RWPE2 (cell line): ENCODE measurements at regions not wholly inside any gene's neighbourhood (a gene's known extent, or its start where the extent isn't known, plus 50 kb on each side); places are given as distances from the start of the nearest gene placed in this dataset.
A peak's percentile ranks its signal among the peaks of the same experiment; 100 is the strongest.

Experiments
- ATAC-seq: fragments of 200-7000 bp; cut with Tn5 transposase; 3 replicates; pipeline ENCODE4 v1.9.1; 2021; ENCODE audit warnings: low read depth
- DNase-seq: peaks from one replicate; pipeline ENCODE4 v3.0.0-alpha.2; 2020; ENCODE audit warnings: low spot score
- H3K27ac ChIP-seq: fragments of 450-650 bp; 2 replicates; pipeline ENCODE4 v1.5.1; 2017; ENCODE audit warnings: mild to moderate bottlenecking; ENCODE audit not compliant: poor library complexity, severe bottlenecking
- H3K27me3 ChIP-seq: fragments of 250-450 bp; sonication (Bioruptor Pico); 2 replicates; pipeline ENCODE4 v1.5.1; 2021; ENCODE audit warnings: mild to moderate bottlenecking, moderate library complexity; ENCODE audit not compliant: insufficient read depth, poor library complexity, severe bottlenecking
- H3K36me3 ChIP-seq: fragments of 250-450 bp; sonication (Bioruptor Pico); 2 replicates; pipeline ENCODE4 v1.5.1; 2020; ENCODE audit warnings: low read depth, mild to moderate bottlenecking, moderate library complexity
- H3K4me1 ChIP-seq: fragments of 250-450 bp; sonication (Bioruptor Pico); 2 replicates; pipeline ENCODE4 v1.5.1; 2021; ENCODE audit warnings: mild to moderate bottlenecking, moderate library complexity; ENCODE audit not compliant: insufficient read depth, poor library complexity, severe bottlenecking
- H3K4me3 ChIP-seq: fragments of 250-450 bp; sonication (Bioruptor Pico); 2 replicates; pipeline ENCODE4 v1.5.1; 2021; ENCODE audit warnings: mild to moderate bottlenecking, moderate library complexity; ENCODE audit not compliant: severe bottlenecking
- H3K9me3 ChIP-seq: fragments of 250-450 bp; sonication (Bioruptor Pico); 2 replicates; pipeline ENCODE4 v1.5.1; 2021; ENCODE audit warnings: mild to moderate bottlenecking, moderate library complexity; ENCODE audit not compliant: severe bottlenecking
- CTCF ChIP-seq: fragments of 450-650 bp; IDR thresholded peaks from one replicate; pipeline ENCODE4 v1.5.1; 2017; ENCODE audit warnings: mild to moderate bottlenecking, moderate library complexity; ENCODE audit not compliant: poor library complexity, severe bottlenecking

GRCh38 chr9:75616052-75616451 lies 274.4 kb upstream of the PCSK5 start:
- Histone ChIP-seq H3K9me3 (no peaks in the 10 kb centered on the region), H3K27ac (no peak overlapping the region), H3K36me3 (no peaks in the 10 kb centered on the region), H3K4me1 (no peaks in the 10 kb centered on the region), H3K27me3 (peaks cover 3% of the 10 kb centered on the region), H3K4me3 (no peak overlapping the region)
- no peak for ATAC-seq
- DNase-seq = no peak
- no peak for TF ChIP-seq CTCF

- TF ChIP-seq CTCF = no peak
These were observed 273.5 kb upstream of the PCSK5 start for GRCh38 chr9:75616841-75617566.

GRCh38 chr9:75623462-75623861 lies 267.0 kb upstream of the PCSK5 start:
- ATAC-seq (no peak), DNase-seq (no peak)
- Histone ChIP-seq H3K36me3 (no peaks in the 10 kb centered on the region), H3K9me3 (no peaks in the 10 kb centered on the region), H3K27ac (no peak overlapping the region), H3K4me1 (no peaks in the 10 kb centered on the region), H3K4me3 (no peak overlapping the region), H3K27me3 (no peaks in the 10 kb centered on the region)
- no peak for TF ChIP-seq CTCF

More at GRCh38 chr9:75616841-75617566, 273.5 kb upstream of the PCSK5 start:
- ATAC-seq = peak; percentile 42; the same call in 1 of the 3 replicates
- no peak overlapping the region for H3K27ac ChIP-seq
- H3K9me3 ChIP-seq = no peaks in the 10 kb centered on the region
- no peaks in the 10 kb centered on the region for H3K36me3 ChIP-seq
- no peak for DNase-seq
- H3K4me3 ChIP-seq = no peak overlapping the region
- H3K27me3 ChIP-seq = peaks cover 3% of the 10 kb centered on the region
- no peaks in the 10 kb centered on the region for H3K4me1 ChIP-seq

- H3K27me3 ChIP-seq = no peaks in the 10 kb centered on the region
- H3K9me3 ChIP-seq = no peaks in the 10 kb centered on the region
- H3K27ac ChIP-seq = no peak overlapping the region
- no peak for TF ChIP-seq CTCF
- no peaks in the 10 kb centered on the region for H3K36me3 ChIP-seq
- DNase-seq = no peak
- H3K4me3 ChIP-seq = no peak overlapping the region
- no peaks in the 10 kb centered on the region for H3K4me1 ChIP-seq
- no peak for ATAC-seq
These were observed 265.5 kb upstream of the PCSK5 start for GRCh38 chr9:75624998-75625397.

- ATAC-seq = no peak
- no peak overlapping the region for H3K27ac ChIP-seq
- no peak for DNase-seq
- TF ChIP-seq CTCF = no peak
- H3K27me3 ChIP-seq = no peaks in the 10 kb centered on the region
- no peaks in the 10 kb centered on the region for H3K36me3 ChIP-seq
- H3K4me3 ChIP-seq = no peak overlapping the region
- no peaks in the 10 kb centered on the region for H3K4me1 ChIP-seq
- no peaks in the 10 kb centered on the region for H3K9me3 ChIP-seq
These were observed 263.6 kb upstream of the PCSK5 start for GRCh38 chr9:75626860-75627259.
